ENCODE measurements at regions not wholly inside any gene's neighbourhood (a gene's known extent, or its start where the extent isn't known, plus 50 kb on each side); places are given as distances from the start of the nearest gene placed in this dataset.

- ChIA-PET CTCF (no interaction called here), POLR2A (no interaction called here)
- no peak overlapping the region for H3K4me3 Mint-ChIP-seq
- no peak for DNase-seq (ENCODE audit: low spot score)
- H3K27me3 Mint-ChIP-seq (ENCODE audit: low read depth): no peaks in the 10 kb centered on the region
- no peaks in the 10 kb centered on the region for H3K36me3 Mint-ChIP-seq
- H3K27ac Mint-ChIP-seq: no peak overlapping the region
- no peak for TF ChIP-seq JUN (CRISPR knock-in tag; IDR thresholded peaks at IDR 0.05)
- ATAC-seq: no peak
- no peaks in the 10 kb centered on the region for H3K9me3 Mint-ChIP-seq
- peaks cover 18% of the 10 kb centered on the region for H3K4me1 Mint-ChIP-seq
Measured at GRCh38 chr5:82393951-82394350, 115.8 kb upstream of the RPS23 start.

- ChIA-PET CTCF (interaction anchor here (0.7 kb wide), 1 partner anchor 251 kb away, joined by 3 read pairs; no protein-coding TSS in a partner anchor), POLR2A (no interaction called here)
- Mint-ChIP-seq H3K9me3 (no peaks in the 10 kb centered on the region), H3K27me3 (ENCODE audit: low read depth) (no peaks in the 10 kb centered on the region), H3K4me1 (peaks cover 6% of the 10 kb centered on the region), H3K27ac (no peak overlapping the region), H3K4me3 (no peak overlapping the region), H3K36me3 (no peaks in the 10 kb centered on the region)
- DNase-seq (ENCODE audit: low spot score) (no peak), ATAC-seq (no peak)
- no peak for TF ChIP-seq FOXK1 (CRISPR knock-in tag; IDR thresholded peaks at IDR 0.05)
- TF ChIP-seq ZNF317 (CRISPR knock-in tag; IDR thresholded peaks at IDR 0.05; ENCODE audit: borderline replicate concordance, low read depth): no peak
- no peak for TF ChIP-seq STAT6 (CRISPR knock-in tag; conservative IDR thresholded peaks at IDR 0.05; ENCODE audit: low read depth)
- no peak for TF ChIP-seq ESRRA (CRISPR knock-in tag; IDR thresholded peaks at IDR 0.05; ENCODE audit: borderline replicate concordance)
Measured at GRCh38 chr5:82390088-82390487, 111.9 kb upstream of the RPS23 start.

- no peaks in the 10 kb centered on the region for H3K27me3 Mint-ChIP-seq (ENCODE audit: low read depth)
- no peaks in the 10 kb centered on the region for H3K9me3 Mint-ChIP-seq
- H3K27ac Mint-ChIP-seq: no peak overlapping the region
- peaks cover 6% of the 10 kb centered on the region for H3K4me1 Mint-ChIP-seq
- CTCF ChIA-PET: no interaction called here
- H3K36me3 Mint-ChIP-seq: no peaks in the 10 kb centered on the region
- POLR2A ChIA-PET: interaction anchor here (0.6 kb wide), 1 partner anchor 127 kb away, joined by 5 read pairs; no protein-coding TSS in a partner anchor
- no peak overlapping the region for H3K4me3 Mint-ChIP-seq
- ATAC-seq: no peak
- no peak for DNase-seq (ENCODE audit: low spot score)
- TF ChIP-seq PRRX2 (CRISPR knock-in tag; IDR thresholded peaks at IDR 0.05): no peak
- no peak for TF ChIP-seq GRHL2 (CRISPR knock-in tag; IDR thresholded peaks at IDR 0.05; ENCODE audit: insufficient replicate concordance, severe bottlenecking)
- TF ChIP-seq JAZF1 (CRISPR knock-in tag; IDR thresholded peaks at IDR 0.05): no peak
- no peak for TF ChIP-seq KAT7 (CRISPR knock-in tag; IDR thresholded peaks at IDR 0.05; ENCODE audit: borderline replicate concordance)
- no peak for TF ChIP-seq ZBTB21 (CRISPR knock-in tag; IDR thresholded peaks at IDR 0.05; ENCODE audit: borderline replicate concordance)
- no peak for TF ChIP-seq ESRRA (CRISPR knock-in tag; IDR thresholded peaks at IDR 0.05; ENCODE audit: borderline replicate concordance)
- no peak for TF ChIP-seq NFYB (CRISPR knock-in tag; conservative IDR thresholded peaks at IDR 0.05; ENCODE audit: low read depth)
- no peak for TF ChIP-seq TEAD4 (CRISPR knock-in tag; IDR thresholded peaks at IDR 0.05)
- no peak for TF ChIP-seq ZNF232 (CRISPR knock-in tag; IDR thresholded peaks at IDR 0.05)
- TF ChIP-seq OVOL2 (CRISPR knock-in tag; IDR thresholded peaks at IDR 0.05; ENCODE audit: borderline replicate concordance): no peak
- TF ChIP-seq ATF3 (CRISPR knock-in tag; conservative IDR thresholded peaks at IDR 0.05): no peak
- TF ChIP-seq E2F4 (CRISPR knock-in tag; IDR thresholded peaks at IDR 0.05; ENCODE audit: borderline replicate concordance, low read depth): no peak
- TF ChIP-seq SMAD3 (CRISPR knock-in tag; IDR thresholded peaks at IDR 0.05; ENCODE audit: borderline replicate concordance): no peak
- TF ChIP-seq ETV6 (CRISPR knock-in tag; IDR thresholded peaks at IDR 0.05): no peak
- no peak for TF ChIP-seq IRF1 (CRISPR knock-in tag; IDR thresholded peaks at IDR 0.05)
- no peak for TF ChIP-seq EMX1 (CRISPR knock-in tag; IDR thresholded peaks at IDR 0.05)
- no peak for TF ChIP-seq SOX15 (CRISPR knock-in tag; IDR thresholded peaks at IDR 0.05)
- no peak for TF ChIP-seq ZNF263 (CRISPR knock-in tag; IDR thresholded peaks at IDR 0.05; ENCODE audit: low read depth)
- no peak for TF ChIP-seq CBFB (CRISPR knock-in tag; IDR thresholded peaks at IDR 0.05; ENCODE audit: low read depth)
Measured at GRCh38 chr5:82389347-82389746, 111.2 kb upstream of the RPS23 start.
